ENCODE measurements at regions not wholly inside any gene's neighbourhood (a gene's known extent, or its start where the extent isn't known, plus 50 kb on each side); places are given as distances from the start of the nearest gene placed in this dataset.

DNA sequence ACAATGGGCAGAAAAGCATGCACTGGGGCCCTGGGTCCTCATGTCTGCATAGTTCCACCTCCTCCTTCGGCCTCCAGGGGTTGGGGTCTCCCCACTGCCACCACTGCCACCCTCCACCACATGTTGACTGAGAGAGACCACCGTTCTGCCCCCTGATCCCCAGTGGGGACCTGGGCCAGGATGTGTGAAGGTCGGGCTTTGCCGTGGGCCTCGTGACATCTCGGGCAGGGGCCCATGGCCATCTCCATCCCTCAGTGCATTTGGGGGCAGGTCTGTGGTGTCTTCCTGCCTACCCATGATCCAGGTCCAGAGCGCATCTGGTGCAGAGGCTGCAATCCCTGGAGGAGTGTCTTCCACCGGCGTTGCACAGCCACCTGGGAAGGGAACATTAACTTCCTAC, 166.8 kb upstream of the POU3F3 start:
- H3K9ac ChIP-seq (ENCODE audit: extremely low read depth, insufficient read length, low read length) = no peak overlapping the region
- H3K27ac ChIP-seq (ENCODE audit: insufficient read length, low read depth, low read length) = no peak overlapping the region
- no peaks in the 10 kb centered on the region for H3K79me2 ChIP-seq (ENCODE audit: insufficient read depth, low read length)
- H4K91ac ChIP-seq (ENCODE audit: insufficient read length, low read depth, low read length) = no peak overlapping the region
- Mint-ChIP-seq H3K4me3 (no peak overlapping the region), H3K36me3 (ENCODE audit: insufficient read depth in 1 of 3, low read depth in 3 of 3) (no peaks in the 10 kb centered on the region), H3K4me1 (no peaks in the 10 kb centered on the region), H3K27me3 (ENCODE audit: low read depth) (no peaks in the 10 kb centered on the region; the same call in none of the 2 replicates), H3K27ac (no peak overlapping the region; a peak in 1 of 7 replicates), H3K9me3 (no peaks in the 10 kb centered on the region)
- H3K18ac ChIP-seq (ENCODE audit: insufficient read length, low read depth, low read length) = no peak overlapping the region
- H2BK20ac ChIP-seq (ENCODE audit: low read depth, low read length, poor library complexity, severe bottlenecking) = no peak overlapping the region
- H3K23ac ChIP-seq (ENCODE audit: insufficient read length, low read depth, low read length) = no peak overlapping the region
- H3K9me3 ChIP-seq (ENCODE audit: control insufficient read depth, low read depth, low read length) = no peaks in the 10 kb centered on the region
- H3K56ac ChIP-seq (ENCODE audit: insufficient read length, low read depth, low read length) = no peak overlapping the region
- no peak for DNase-seq
- no CpG with 5 or more reads among the region's 9 CpGs for WGBS (ENCODE audit: extremely low coverage, insufficient read length, low lambda C conversion rate)
- H4K5ac ChIP-seq (ENCODE audit: insufficient read length, low read depth, low read length) = no peak overlapping the region
- no peak overlapping the region for H2BK12ac ChIP-seq (ENCODE audit: insufficient read length, low read depth, low read length)
- H4K8ac ChIP-seq (replicated peaks; ENCODE audit: insufficient read length, low read depth, low read length) = no peak overlapping the region
- no peak overlapping the region for H3K14ac ChIP-seq (ENCODE audit: insufficient read depth, low read length)
- no peaks in the 10 kb centered on the region for H4K20me1 ChIP-seq (ENCODE audit: control insufficient read depth, insufficient read depth, insufficient read length)
- no peak overlapping the region for H3K4ac ChIP-seq (ENCODE audit: low read depth, low read length)
- H2BK5ac ChIP-seq (ENCODE audit: insufficient read length, low read length) = no peak overlapping the region
- H2AFZ ChIP-seq (ENCODE audit: low read length) = no peak overlapping the region
- no peaks in the 10 kb centered on the region for H3K79me1 ChIP-seq (ENCODE audit: insufficient read depth, low read depth, low read length, poor library complexity, severe bottlenecking)
- no peak overlapping the region for H2AK5ac ChIP-seq (ENCODE audit: insufficient read length, low read length)
- no peak overlapping the region for H3K4me2 ChIP-seq (ENCODE audit: insufficient read depth, insufficient read length, low read length)
- no peaks in the 10 kb centered on the region for H3K23me2 ChIP-seq (ENCODE audit: insufficient read length, low read depth, low read length, poor library complexity, severe bottlenecking)
- H2BK15ac ChIP-seq (ENCODE audit: low read depth, low read length) = no peak overlapping the region
- TF ChIP-seq, protein P1, sequence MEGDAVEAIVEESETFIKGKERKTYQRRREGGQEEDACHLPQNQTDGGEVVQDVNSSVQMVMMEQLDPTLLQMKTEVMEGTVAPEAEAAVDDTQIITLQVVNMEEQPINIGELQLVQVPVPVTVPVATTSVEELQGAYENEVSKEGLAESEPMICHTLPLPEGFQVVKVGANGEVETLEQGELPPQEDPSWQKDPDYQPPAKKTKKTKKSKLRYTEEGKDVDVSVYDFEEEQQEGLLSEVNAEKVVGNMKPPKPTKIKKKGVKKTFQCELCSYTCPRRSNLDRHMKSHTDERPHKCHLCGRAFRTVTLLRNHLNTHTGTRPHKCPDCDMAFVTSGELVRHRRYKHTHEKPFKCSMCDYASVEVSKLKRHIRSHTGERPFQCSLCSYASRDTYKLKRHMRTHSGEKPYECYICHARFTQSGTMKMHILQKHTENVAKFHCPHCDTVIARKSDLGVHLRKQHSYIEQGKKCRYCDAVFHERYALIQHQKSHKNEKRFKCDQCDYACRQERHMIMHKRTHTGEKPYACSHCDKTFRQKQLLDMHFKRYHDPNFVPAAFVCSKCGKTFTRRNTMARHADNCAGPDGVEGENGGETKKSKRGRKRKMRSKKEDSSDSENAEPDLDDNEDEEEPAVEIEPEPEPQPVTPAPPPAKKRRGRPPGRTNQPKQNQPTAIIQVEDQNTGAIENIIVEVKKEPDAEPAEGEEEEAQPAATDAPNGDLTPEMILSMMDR (conservative IDR thresholded peaks at IDR 0.05) = no peak
- H3K4me1 ChIP-seq (ENCODE audit: insufficient read depth, low read length) = no peaks in the 10 kb centered on the region
- H3T11ph ChIP-seq (ENCODE audit: low read length) = no peak overlapping the region
- H3K27me3 ChIP-seq (ENCODE audit: insufficient read depth, low read length) = no peaks in the 10 kb centered on the region
- no peak overlapping the region for H2BK120ac ChIP-seq (ENCODE audit: low read depth, low read length, poor library complexity, severe bottlenecking)

All from H9 (cell line).